ENCODE measurements at regions not wholly inside any gene's neighbourhood (a gene's known extent, or its start where the extent isn't known, plus 50 kb on each side); places are given as distances from the start of the nearest gene placed in this dataset.

GRCh38 chr16:79691007-79691406 lies 90.5 kb upstream of the MAF start:
- TF ChIP-seq CTCF (IDR thresholded peaks at IDR 0.05), result no peak
- no peak for TF ChIP-seq POLR2A (IDR thresholded peaks at IDR 0.05)

Data from Peyer's patch (tissue), 4 donors.